Tibial nerve (tissue), 4 donors: ENCODE measurements at regions not wholly inside any gene's neighbourhood (a gene's known extent, or its start where the extent isn't known, plus 50 kb on each side); places are given as distances from the start of the nearest gene placed in this dataset.

ENCODE experiments used
- CTCF ChIP-seq, 5 experiments: fragments of 200-600 bp in 3 of 5; fragments of 450-650 bp in 2 of 5; sonication (generic) in 3 of 5; IDR thresholded peaks; one replicate each; pipeline ENCODE4 v1.5.1; 2016 to 2019; ENCODE audit warnings: antibody characterized with exemption in 5 of 5, mild to moderate bottlenecking in 3 of 5, moderate library complexity in 2 of 5
- EP300 ChIP-seq, 2 donors: sonication (generic); formaldehyde crosslinking; IDR thresholded peaks; one replicate each; pipeline ENCODE4 v1.6.1; 2017; ENCODE audit warnings: antibody characterized with exemption in 2 of 2, mild to moderate bottlenecking in 1 of 2
- POLR2A ChIP-seq, 2 donors: fragments of 450-650 bp; IDR thresholded peaks; one replicate each; pipeline ENCODE4 v1.6.1; 2017; ENCODE audit warnings: antibody characterized with exemption in 2 of 2, mild to moderate bottlenecking in 2 of 2, moderate library complexity in 2 of 2

- TF ChIP-seq POLR2A (IDR thresholded peaks at IDR 0.05) (no peak), CTCF (IDR thresholded peaks at IDR 0.05) (no peak), EP300 (IDR thresholded peaks at IDR 0.05) (no peak)
Measured at GRCh38 chr2:103401621-103402020, 639.8 kb downstream of the TMEM182 start.
